Fibroblast of villous mesenchyme (primary cell): ENCODE measurements at regions not wholly inside any gene's neighbourhood (a gene's known extent, or its start where the extent isn't known, plus 50 kb on each side); places are given as distances from the start of the nearest gene placed in this dataset.
A peak's percentile ranks its signal among the peaks of the same experiment; 100 is the strongest.

Experiments
- DNase-seq: peaks from one replicate; pipeline ENCODE4 v3.0.0-alpha.2; 2010; ENCODE audit warnings: low read depth
- H3K4me3 ChIP-seq: 2 replicates; pipeline ENCODE4 v1.5.1; 2011; ENCODE audit warnings: low read depth, mild to moderate bottlenecking, low read length
- CTCF ChIP-seq: IDR thresholded peaks from 2 replicates; pipeline ENCODE4 v1.5.1; 2012; ENCODE audit warnings: low read depth, mild to moderate bottlenecking, low read length; ENCODE audit not compliant: insufficient read depth

DNA sequence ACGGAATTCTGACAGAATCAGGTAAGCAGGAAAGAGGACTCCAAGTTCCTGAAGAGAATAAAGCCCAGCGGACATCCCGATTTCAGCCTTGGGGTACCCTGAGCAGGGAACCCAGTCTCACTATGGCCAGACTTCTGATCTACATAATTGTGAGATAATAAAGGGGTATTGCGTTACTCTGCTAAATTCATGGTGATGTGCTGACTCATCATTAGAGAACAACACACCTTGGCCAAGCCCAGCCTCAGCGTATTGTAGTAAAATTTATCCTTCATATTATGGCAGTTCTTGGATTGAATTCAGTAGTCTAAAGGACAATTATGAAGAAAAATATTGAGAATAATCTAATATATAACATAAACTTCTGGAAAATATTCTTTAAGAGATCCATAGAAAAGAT, 170.2 kb upstream of the MAD2L1 start:
- TF ChIP-seq CTCF, result no peak
- H3K4me3 ChIP-seq, result no peak overlapping the region
- no peak for DNase-seq

- no peak overlapping the region for H3K4me3 ChIP-seq
- DNase-seq, result no peak
These were observed 165.4 kb upstream of the MAD2L1 start for GRCh38 chr4:120232050-120232449.

GRCh38 chr4:120228086-120228485, 161.4 kb upstream of the MAD2L1 start:
- no peak for TF ChIP-seq CTCF
- DNase-seq, result peak; percentile 21
- H3K4me3 ChIP-seq, result no peak overlapping the region

More at GRCh38 chr4:120232050-120232449, 165.4 kb upstream of the MAD2L1 start:
- TF ChIP-seq CTCF, result no peak

GRCh38 chr4:120227554-120227953, 160.9 kb upstream of the MAD2L1 start:
- TF ChIP-seq CTCF, result no peak
- H3K4me3 ChIP-seq, result no peak overlapping the region
- no peak for DNase-seq

DNA sequence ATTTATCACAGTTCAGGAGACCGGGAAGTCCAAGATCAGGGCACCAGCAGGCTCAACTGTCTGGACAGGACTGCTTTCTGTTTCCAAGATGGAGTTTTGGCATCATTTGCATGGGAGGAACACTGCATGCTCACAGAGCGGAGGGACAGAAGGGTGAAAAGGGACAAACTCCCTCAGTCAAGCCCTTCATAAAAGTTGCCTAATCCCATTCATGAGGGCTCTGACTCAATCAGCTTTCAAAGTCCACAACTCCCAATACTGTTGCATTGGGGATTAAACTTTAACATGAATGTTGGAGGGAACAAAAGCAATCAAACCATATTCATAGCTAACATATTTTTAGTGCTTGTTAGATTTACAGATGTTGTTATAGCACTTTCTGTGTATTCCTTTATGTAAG, 158.9 kb upstream of the MAD2L1 start:
- H3K4me3 ChIP-seq, result no peak overlapping the region
- TF ChIP-seq CTCF, result no peak
- DNase-seq, result no peak

DNA sequence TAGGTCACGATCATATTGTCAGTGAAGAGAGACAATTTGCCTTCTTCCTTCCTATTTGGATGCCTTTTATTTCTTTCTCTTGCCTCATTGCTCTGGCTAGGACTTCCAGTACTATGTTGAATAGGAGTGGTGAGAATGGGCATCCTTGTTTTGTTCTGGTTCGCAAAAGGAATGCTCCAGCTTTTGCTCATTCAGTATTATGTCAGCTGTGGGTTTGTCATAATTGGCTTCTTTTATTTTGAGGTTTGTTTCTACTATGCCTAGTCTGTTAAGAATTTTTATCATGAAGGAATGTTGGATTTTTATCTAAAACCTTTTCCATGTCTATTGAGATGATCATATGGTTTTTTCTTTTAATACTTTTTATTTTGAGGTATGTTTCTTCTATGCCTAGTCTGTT, 152.3 kb upstream of the MAD2L1 start:
- no peak overlapping the region for H3K4me3 ChIP-seq
- DNase-seq, result no peak
- TF ChIP-seq CTCF, result no peak

GRCh38 chr4:120215350-120215749, 148.7 kb upstream of the MAD2L1 start:
- peak; percentile 16 for DNase-seq
- no peak overlapping the region for H3K4me3 ChIP-seq
- TF ChIP-seq CTCF, result no peak
